Stromal cell of bone marrow (primary cell): ENCODE measurements at regions not wholly inside any gene's neighbourhood (a gene's known extent, or its start where the extent isn't known, plus 50 kb on each side); places are given as distances from the start of the nearest gene placed in this dataset.
A peak's percentile ranks its signal among the peaks of the same experiment; 100 is the strongest.
"Not testable (repeated sequence)": the region's sequence is repeated elsewhere in the genome, so short reads cannot be mapped to it uniquely, and the experiment has no call there.

Experiments used
- DNase-seq: peaks from one replicate; pipeline ENCODE4 v3.0.0-alpha.2; 2012; ENCODE audit warnings: low read depth

GRCh38 chrX:131356725-131357124 is 67.6 kb upstream of the IGSF1 start:
- DNase-seq = no peak

DNA sequence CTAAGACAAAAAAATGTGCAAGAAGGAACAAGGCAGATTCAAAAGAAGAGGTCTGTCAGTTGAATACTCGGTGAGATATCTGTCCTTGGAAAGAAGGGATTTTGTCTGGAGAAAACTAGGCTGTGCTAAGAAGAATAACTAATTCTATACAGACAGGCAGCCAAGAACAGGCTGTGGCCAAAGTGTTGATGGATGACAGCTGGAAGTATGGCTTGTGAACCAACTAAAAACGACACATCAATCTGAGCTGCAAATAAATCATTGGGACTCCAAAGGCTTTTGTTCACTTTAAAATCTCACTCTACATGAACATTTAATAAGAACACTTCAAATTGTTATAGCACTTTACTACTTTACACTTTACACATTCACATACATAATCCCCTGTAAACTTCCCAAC is 70.5 kb upstream of the IGSF1 start:
- DNase-seq = no peak

- DNase-seq = no peak
Observed at GRCh38 chrX:131365766-131366165, 76.7 kb upstream of the IGSF1 start.

GRCh38 chrX:131366407-131366806 is 77.3 kb upstream of the IGSF1 start:
- peak; percentile 3 for DNase-seq

DNA sequence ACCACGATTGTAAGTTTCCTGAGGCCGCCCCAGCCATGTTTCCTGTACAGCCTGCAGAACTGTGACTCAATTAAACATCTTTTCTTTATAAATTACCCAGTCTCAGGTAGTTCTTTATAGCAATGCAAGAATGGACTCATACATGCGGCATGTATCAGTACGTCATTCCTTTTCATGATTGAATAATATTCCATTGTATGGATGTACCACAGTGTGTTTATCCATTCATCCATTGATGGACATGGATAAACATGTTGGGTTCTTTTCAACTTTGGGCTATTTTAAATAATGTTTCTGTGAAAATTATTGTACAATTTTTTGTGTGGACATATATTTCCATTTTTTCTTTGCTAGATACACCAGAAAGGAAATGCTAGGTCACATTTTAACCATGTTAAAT is 99.2 kb upstream of the IGSF1 start:
- no peak for DNase-seq

- DNase-seq = no peak
Observed at GRCh38 chrX:131392666-131393065, 103.6 kb upstream of the IGSF1 start.

DNA sequence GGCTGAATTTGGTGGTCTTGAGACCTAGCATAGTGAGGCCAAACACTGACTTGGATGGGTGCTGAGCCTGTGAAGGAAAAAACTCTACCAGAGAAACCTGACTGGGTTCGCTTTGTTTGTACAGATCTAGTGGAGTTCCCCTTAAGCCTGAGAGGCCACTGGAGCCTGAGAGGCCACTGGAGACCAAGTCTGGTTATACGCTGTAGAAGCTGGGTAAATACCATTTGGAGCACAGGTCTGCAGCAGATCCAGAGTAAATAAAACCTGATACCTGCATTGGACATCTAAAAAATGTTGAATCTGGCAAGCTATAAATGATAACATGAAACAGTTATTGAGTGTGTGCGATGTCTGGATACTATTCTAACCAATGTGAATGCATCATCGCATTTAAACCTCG is 104.3 kb upstream of the IGSF1 start:
- DNase-seq = no peak

DNA sequence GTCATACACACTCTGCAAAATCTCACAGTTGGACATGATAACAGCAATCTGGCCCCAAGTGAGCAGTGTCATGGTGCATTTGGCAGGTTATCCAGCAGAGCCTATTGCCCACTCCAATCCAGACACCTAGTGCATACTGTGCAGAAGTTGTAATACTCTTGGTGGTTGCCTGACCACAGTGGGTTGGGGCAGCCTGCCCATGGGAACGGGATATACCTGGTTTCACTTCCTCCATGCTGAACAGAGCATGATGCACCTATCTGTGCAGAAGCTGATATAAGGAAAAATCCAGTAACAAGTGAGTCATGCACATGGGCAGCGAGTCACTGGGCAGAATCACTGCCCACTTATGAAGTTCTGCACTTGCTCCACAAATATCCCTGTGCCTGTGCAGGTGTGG is 105.3 kb upstream of the IGSF1 start:
- DNase-seq = no peak

DNA sequence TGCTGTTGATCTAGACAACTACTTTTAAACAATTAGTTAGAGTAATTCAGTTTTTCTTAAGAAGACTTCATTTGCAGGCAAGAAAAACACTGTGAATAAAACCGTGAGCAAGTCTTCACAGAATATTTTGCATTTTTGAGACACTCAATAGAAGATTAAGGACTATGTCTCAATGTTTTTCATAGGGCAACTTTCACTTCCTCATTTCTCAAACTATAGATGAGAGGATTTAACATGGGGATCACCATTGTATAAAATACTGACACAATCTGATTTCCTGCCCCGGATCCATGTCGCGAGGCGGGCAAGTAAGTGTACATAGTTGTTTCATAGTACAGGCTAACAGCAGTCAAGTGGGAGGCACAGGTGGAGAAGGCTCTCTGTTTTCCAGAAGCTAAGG is 108.8 kb upstream of the IGSF1 start:
- DNase-seq = no peak

DNA sequence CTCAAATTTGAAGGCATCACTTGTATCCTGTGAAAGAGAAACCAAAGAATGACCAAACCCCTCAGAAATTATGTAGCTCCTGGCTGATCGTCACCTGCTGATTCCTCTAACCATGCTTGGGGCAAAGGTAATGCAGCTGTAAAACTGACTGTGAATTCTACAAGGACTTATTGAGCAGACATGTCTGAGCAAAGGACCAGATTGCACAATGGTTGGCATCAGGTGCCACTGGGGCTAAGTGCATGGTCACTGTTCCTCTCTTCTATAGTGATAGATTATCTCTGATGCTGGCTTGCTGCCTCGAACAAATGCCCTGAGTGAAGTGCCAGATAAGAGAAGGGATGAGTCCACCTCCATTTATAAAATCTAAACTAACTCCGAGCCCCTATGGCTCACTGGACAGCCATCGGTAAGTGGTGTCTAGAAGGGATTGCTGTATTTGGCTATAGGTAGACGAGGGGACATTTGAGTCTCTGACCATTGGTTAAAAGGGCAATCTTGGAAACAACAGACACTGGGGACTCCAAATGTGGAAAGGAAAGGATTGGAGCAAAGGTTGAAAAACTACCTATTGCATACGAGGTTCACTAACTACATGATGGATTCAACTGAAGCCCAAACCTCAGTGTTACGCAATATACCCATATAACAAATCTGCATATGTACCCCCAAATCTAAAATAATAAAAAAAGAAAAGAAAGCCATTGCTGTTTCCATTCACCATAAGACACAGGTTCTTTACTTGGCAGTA is 110.7 kb upstream of the IGSF1 start:
- no peak for DNase-seq

DNA sequence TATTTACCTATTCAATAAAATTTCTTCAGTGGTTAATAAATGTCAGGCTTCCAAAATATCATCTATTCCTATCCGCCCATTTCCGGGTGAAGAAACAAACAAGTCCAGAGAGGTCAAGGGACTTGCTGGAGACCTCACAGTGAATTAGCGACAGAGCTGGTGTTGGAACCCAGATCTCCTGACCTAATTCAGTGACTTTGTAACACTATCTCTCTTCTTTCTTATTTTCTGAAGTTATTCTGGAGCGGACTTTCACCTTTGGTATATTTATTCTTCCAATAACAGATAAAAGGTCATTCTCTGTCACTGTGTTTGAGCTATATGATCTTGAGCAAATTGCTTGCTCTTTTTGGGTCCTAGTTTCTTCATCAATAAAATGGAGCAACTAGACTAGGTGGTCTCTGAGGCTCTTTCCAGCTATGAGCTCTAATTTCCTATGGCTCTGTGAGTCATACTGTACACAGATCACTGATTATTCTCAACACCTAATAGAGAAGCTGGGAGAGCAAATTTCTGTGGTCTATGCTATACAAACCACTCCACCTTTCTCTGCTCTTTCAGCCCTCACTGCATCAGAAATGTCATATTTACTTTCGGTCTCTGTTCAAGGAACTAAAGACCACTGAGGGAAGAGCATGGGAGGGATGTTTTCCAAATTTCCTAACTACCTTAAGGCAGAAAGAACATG is 113.2 kb upstream of the IGSF1 start:
- no peak for DNase-seq

DNA sequence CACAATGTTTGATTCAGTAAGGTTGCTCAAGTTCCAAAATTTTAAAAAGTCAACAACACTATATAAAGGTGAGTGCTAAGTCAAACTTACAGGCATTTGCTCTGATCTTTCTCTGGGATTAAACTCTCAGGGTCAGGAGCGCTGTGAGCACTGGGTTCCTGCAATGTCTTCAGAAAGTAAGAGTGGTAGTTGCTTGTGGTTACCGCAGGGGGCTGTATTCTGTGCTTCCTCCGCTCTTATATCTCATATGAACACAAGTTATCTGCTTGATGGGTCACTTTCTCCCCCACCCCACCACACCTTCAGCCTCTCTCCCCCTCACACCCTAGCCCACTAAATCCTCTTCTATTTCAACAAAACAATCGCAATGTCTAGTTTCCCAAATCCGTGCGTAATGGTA is 116.4 kb upstream of the IGSF1 start:
- no peak for DNase-seq

DNA sequence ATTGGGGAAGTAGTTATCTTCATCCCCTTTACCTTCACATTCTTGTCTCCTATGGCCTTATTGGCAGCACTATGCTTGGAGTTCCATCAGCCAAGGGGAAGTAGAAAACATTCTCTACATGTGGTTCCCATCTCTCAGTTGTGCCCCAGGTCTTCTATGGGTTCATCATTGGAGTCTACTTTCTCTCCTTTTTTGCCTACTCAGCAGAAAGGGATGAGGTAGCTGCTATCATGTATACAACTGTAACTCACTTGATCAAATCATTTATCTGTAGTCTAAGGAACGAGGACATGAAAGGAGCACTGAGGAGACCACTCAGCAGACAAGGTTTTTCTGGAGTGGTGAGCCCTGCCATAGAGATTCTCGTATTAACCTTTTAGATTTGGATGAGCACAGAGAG is 119.0 kb upstream of the OR13H1 start:
- DNase-seq = no peak

GRCh38 chrX:131430465-131430864 is 113.4 kb upstream of the OR13H1 start:
- DNase-seq = not testable (repeated sequence)

DNA sequence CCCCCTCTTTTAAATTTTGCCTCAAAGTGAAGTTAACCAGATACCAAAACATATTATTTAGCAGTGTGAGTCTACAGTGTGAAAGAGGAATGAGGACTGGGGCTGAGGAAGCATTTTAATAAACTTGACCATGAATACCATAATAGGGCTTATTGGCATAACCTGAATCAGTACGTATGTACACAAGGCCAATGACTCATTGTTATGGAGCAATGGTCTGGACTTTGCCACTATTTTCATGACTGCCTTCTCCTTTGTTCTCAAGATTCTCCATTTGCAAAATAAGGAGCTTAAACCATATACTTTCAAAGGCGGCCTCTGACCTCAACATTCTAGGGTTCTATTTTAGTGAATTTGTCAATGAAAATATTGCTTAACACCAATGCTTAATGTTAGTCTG is 102.8 kb upstream of the OR13H1 start:
- DNase-seq = peak; percentile 0

DNA sequence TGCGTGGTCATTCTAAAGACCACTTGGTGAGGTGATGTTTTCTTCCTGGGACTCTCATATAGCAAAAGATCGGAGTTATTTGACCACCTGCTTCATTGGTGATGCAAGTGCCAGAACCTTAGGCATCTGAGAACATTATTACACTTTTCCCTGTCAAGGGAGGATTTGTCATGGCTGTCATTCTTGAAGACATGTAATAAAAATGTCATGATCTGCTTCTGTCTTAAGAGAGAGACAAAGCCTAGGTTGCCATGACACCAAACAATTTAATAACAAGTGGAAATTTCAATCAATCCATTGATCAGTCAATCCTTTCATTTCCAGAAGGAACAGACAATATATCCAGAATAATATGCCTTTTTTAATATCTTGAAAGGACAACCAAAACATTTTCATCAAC is 97.9 kb upstream of the OR13H1 start:
- DNase-seq = no peak

- not testable (repeated sequence) for DNase-seq
Observed at GRCh38 chrX:131461855-131462254, 82.0 kb upstream of the OR13H1 start.

GRCh38 chrX:131473809-131474208 is 70.1 kb upstream of the OR13H1 start:
- not testable (repeated sequence) for DNase-seq

DNA sequence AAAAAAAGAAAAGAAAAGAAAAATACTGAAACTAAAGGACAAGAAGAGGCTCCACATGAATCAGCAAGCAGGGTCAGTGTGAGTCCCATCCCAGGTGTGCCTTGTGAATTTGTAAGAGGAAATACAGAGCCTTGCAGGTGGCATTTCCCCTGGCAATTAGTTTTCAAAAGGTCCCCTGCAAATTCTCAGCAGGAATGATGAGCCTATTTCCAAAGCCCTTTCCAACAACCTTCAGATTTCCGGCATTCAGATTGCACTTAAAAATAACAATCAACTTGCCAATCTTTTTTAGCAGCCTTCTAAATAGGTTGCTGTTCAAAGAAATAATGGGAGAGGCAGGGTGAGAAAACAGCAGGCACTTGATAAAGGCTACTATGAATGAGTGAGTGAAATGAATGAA is 66.4 kb upstream of the OR13H1 start:
- no peak for DNase-seq
